Spleen (tissue), 7 donors: ENCODE measurements at regions not wholly inside any gene's neighbourhood (a gene's known extent, or its start where the extent isn't known, plus 50 kb on each side); places are given as distances from the start of the nearest gene placed in this dataset.

Experiments
- POLR2AphosphoS5 ChIP-seq, 3 donors: sonication (generic); formaldehyde crosslinking; IDR thresholded peaks; one replicate each; pipeline ENCODE4 v1.5.1; 2017; ENCODE audit warnings: antibody characterized with exemption in 3 of 3
- TF ChIP-seq, protein P1 (sequence below), 11 experiments: fragments of 200-600 bp in 7 of 11; fragments of 450-650 bp in 4 of 11; sonication (generic) in 4 of 11; IDR thresholded peaks in 8 of 11; conservative IDR thresholded peaks in 3 of 11; 1 replicate in 7 of 11; 2 replicates in 4 of 11; pipeline versions ENCODE4 v1.4.0 to v1.8.0; 2016 to 2021; ENCODE audit warnings: antibody characterized with exemption in 11 of 11, inconsistent platforms in 4 of 11, mild to moderate bottlenecking in 1 of 11
- donor health status: DM: no; HTN: no; CAD: no; lungs with moderate emphysema.
- donor health status: DM: no; HTN: no; CAD: no.
- donor health status: DM: no; HTN: no; CAD: no.

DNA sequence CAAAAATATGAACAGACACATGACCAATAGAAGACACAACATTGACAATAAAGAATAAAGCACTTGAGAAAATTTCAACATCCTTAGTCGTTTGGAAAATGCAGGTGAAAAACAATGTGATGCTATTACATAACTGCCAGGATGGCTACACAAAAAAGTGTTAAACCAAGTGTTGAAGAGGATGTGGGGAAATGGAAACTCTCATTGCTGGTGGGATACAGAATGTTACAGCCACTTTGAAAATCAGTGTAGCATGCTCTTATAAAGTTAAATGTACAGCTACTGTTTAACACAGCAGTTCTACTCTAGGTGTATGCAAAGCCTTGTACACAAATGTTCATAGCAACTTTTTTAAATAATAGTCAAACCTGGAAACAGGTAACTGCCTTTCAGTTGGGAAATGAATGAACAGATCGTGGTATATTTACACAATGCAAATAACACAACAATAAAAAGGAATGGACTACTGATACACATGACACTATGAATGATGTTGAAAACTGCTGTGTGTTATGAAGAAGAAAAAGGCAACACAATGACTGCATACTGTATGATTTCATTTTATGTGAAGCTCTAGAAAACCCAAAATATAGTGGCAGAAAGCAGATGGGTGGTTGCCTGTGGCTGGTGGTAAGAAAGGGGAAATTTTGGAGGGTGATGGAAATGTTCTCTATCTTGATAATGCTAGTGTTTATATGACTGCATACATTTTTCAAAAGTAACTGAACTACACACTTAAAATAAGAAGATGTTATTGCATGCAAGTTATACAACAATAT is 102.2 kb upstream of the VIPR2 start:
- TF ChIP-seq, protein P1, sequence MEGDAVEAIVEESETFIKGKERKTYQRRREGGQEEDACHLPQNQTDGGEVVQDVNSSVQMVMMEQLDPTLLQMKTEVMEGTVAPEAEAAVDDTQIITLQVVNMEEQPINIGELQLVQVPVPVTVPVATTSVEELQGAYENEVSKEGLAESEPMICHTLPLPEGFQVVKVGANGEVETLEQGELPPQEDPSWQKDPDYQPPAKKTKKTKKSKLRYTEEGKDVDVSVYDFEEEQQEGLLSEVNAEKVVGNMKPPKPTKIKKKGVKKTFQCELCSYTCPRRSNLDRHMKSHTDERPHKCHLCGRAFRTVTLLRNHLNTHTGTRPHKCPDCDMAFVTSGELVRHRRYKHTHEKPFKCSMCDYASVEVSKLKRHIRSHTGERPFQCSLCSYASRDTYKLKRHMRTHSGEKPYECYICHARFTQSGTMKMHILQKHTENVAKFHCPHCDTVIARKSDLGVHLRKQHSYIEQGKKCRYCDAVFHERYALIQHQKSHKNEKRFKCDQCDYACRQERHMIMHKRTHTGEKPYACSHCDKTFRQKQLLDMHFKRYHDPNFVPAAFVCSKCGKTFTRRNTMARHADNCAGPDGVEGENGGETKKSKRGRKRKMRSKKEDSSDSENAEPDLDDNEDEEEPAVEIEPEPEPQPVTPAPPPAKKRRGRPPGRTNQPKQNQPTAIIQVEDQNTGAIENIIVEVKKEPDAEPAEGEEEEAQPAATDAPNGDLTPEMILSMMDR (IDR thresholded peaks at IDR 0.05 in 8 of 11, conservative IDR thresholded peaks at IDR 0.05 in 3 of 11), result no peak
- no peak for TF ChIP-seq POLR2AphosphoS5 (IDR thresholded peaks at IDR 0.05)
